ENCODE measurements at regions not wholly inside any gene's neighbourhood (a gene's known extent, or its start where the extent isn't known, plus 50 kb on each side); places are given as distances from the start of the nearest gene placed in this dataset.
A peak's percentile ranks its signal among the peaks of the same experiment; 100 is the strongest.

DNA sequence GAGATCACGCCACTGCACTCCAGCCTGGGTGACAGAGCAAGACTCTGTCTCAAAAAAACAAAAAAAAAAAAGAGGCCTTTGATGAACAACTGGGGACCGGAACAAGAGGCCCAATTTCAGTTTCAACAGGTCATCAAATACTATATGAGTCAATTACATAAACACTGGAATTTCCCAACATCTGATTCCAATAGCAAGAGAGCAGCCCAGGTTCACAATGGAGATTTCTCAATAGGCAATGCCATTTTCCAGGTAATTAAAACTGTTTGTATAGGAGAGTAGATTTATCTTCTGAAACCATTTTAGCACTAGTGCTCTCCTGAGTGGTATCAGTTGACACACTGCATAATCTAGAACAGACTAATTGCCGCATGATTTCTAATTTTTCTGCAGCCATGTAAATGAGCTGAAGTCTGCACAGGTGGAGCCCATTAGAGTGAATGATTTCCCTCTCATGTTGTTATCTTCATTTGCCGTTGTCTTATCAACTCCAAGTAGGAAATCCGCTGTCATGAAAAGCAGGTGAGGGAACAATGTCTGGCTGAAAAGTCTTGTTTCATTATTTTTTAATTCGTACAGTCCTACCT, 264.1 kb upstream of the MEIS1 start:
- TF ChIP-seq CEBPB (IDR thresholded peaks at IDR 0.05; ENCODE audit: low read depth, low read length), result no peak
- TF ChIP-seq MAZ (IDR thresholded peaks at IDR 0.05; ENCODE audit: borderline replicate concordance, low read depth, low read length), result no peak
- TF ChIP-seq BHLHE40 (IDR thresholded peaks at IDR 0.05; ENCODE audit: low read depth, low read length), result no peak
- TF ChIP-seq, protein P1, sequence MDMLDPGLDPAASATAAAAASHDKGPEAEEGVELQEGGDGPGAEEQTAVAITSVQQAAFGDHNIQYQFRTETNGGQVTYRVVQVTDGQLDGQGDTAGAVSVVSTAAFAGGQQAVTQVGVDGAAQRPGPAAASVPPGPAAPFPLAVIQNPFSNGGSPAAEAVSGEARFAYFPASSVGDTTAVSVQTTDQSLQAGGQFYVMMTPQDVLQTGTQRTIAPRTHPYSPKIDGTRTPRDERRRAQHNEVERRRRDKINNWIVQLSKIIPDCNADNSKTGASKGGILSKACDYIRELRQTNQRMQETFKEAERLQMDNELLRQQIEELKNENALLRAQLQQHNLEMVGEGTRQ (IDR thresholded peaks at IDR 0.05; ENCODE audit: low read depth, low read length), result no peak
- TF ChIP-seq CHD1 (IDR thresholded peaks at IDR 0.05; ENCODE audit: low read depth, low read length), result no peak
- TF ChIP-seq RCOR1 (IDR thresholded peaks at IDR 0.05; ENCODE audit: insufficient replicate concordance, low read length), result no peak
- no peak for TF ChIP-seq RAD21 (IDR thresholded peaks at IDR 0.05; ENCODE audit: low read length)
- TF ChIP-seq MAFK (IDR thresholded peaks at IDR 0.05; ENCODE audit: low read depth, low read length), result no peak
- no peak for TF ChIP-seq FOS (IDR thresholded peaks at IDR 0.05; ENCODE audit: low read depth, low read length)
- TF ChIP-seq, protein P2, sequence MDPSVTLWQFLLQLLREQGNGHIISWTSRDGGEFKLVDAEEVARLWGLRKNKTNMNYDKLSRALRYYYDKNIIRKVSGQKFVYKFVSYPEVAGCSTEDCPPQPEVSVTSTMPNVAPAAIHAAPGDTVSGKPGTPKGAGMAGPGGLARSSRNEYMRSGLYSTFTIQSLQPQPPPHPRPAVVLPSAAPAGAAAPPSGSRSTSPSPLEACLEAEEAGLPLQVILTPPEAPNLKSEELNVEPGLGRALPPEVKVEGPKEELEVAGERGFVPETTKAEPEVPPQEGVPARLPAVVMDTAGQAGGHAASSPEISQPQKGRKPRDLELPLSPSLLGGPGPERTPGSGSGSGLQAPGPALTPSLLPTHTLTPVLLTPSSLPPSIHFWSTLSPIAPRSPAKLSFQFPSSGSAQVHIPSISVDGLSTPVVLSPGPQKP (IDR thresholded peaks at IDR 0.05; ENCODE audit: borderline replicate concordance, low read depth, low read length), result no peak
- no peak for TF ChIP-seq SMC3 (IDR thresholded peaks at IDR 0.05; ENCODE audit: low read depth, low read length)
- no peak for TF ChIP-seq RFX5 (IDR thresholded peaks at IDR 0.05; ENCODE audit: low read depth, low read length)
- TF ChIP-seq NFE2L2 (IDR thresholded peaks at IDR 0.05; ENCODE audit: low read depth, low read length), result no peak
- no peak for TF ChIP-seq MXI1 (IDR thresholded peaks at IDR 0.05; ENCODE audit: borderline replicate concordance, low read depth, low read length)
- Histone ChIP-seq H3K4ac (ENCODE audit: low read depth, low read length) (no peak overlapping the region), H3K4me1 (ENCODE audit: control insufficient read depth, insufficient read depth, low read length) (no peaks in the 10 kb centered on the region)

More for the DNA sequence above, 264.1 kb upstream of the MEIS1 start:
- Histone ChIP-seq H3K79me1 (ENCODE audit: low read depth in 1 of 2, low read length in 2 of 2) (no peaks in the 10 kb centered on the region), H3K9me1 (ENCODE audit: insufficient read depth, low read length) (no peaks in the 10 kb centered on the region), H4K5ac (ENCODE audit: low read depth, low read length) (no peak overlapping the region), H4K8ac (ENCODE audit: low read depth in 2 of 2, low read length in 2 of 2) (no peak overlapping the region), H3K9me3 (ENCODE audit: control insufficient read depth, insufficient read depth, low read length) (no peaks in the 10 kb centered on the region), H2AFZ (replicated peaks; ENCODE audit: low read length, poor library complexity) (no peak overlapping the region), H3K56ac (ENCODE audit: extremely low read depth, insufficient read depth, low read length) (no peak overlapping the region), H3K27ac (ENCODE audit: insufficient read depth, low read length) (no peak overlapping the region), H3K14ac (replicated peaks; ENCODE audit: low read depth, low read length) (no peak overlapping the region), H4K91ac (ENCODE audit: insufficient read depth, low read depth, low read length) (no peak overlapping the region), H2BK20ac (ENCODE audit: low read depth, low read length) (no peak overlapping the region), H3K23ac (ENCODE audit: low read depth, low read length) (no peak overlapping the region), H3K4me2 (ENCODE audit: low read depth, low read length) (no peak overlapping the region), H3K36me3 (ENCODE audit: control insufficient read depth, insufficient read depth, low read length) (no peaks in the 10 kb centered on the region), H3K9ac (ENCODE audit: low read depth, low read length) (no peak overlapping the region), H2BK15ac (ENCODE audit: low read depth, low read length) (no peak overlapping the region), H2BK5ac (ENCODE audit: low read depth, low read length, poor library complexity, severe bottlenecking) (no peak overlapping the region), H3K18ac (ENCODE audit: low read depth, low read length) (no peak overlapping the region), H3K4me3 (ENCODE audit: insufficient read depth, low read depth, low read length) (no peak overlapping the region), H4K20me1 (ENCODE audit: insufficient read depth, low read length) (no peaks in the 10 kb centered on the region), H3K27me3 (ENCODE audit: control insufficient read depth, insufficient read depth, low read length) (no peaks in the 10 kb centered on the region), H2AK5ac (ENCODE audit: low read depth, low read length) (no peak overlapping the region), H2AK9ac (replicated peaks; ENCODE audit: low read depth, low read length, poor library complexity) (no peak overlapping the region), H2BK120ac (ENCODE audit: low read depth, low read length) (no peak overlapping the region)
- in situ Hi-C loops (cut with MboI; ENCODE audit: low sequenced_read_pairs), result no loop called here
- no peak for ATAC-seq (ENCODE audit: low read depth)
- CTCF ChIA-PET, result no interaction called here
- no CpG with 5 or more reads among the region's 6 CpGs for WGBS, 2 experiments (ENCODE audit: extremely low coverage in 2 of 2, insufficient read length in 1 of 2)
- DNase-seq, result peak; percentile 1
- intact Hi-C loops (cut with micrococcal nuclease), result no loop called here
- dilution Hi-C loops (cut with HindIII; ENCODE audit: low sequenced_read_pairs, unreplicated experiment), result no loop called here
- no TSS peak for BruUV-seq (replicated peaks)
- POLR2A ChIA-PET (ENCODE audit: unreplicated experiment), result no interaction called here

Data from IMR-90 (cell line).